ENCODE measurements at regions not wholly inside any gene's neighbourhood (a gene's known extent, or its start where the extent isn't known, plus 50 kb on each side); places are given as distances from the start of the nearest gene placed in this dataset.
A peak's percentile ranks its signal among the peaks of the same experiment; 100 is the strongest.
"Not testable (repeated sequence)": the region's sequence is repeated elsewhere in the genome, so short reads cannot be mapped to it uniquely, and the experiment has no call there.

- no peak for TF ChIP-seq CTCF (IDR thresholded peaks at IDR 0.05; ENCODE audit: low read depth, low read length, missing control alignments)
- no peak for DNase-seq (ENCODE audit: extremely low read depth, low read depth)
Observed at GRCh38 chr9:88833946-88834345, 157.3 kb upstream of the S1PR3 start.

GRCh38 chr9:88835038-88835466 lies 156.2 kb upstream of the S1PR3 start:
- DNase-seq (ENCODE audit: extremely low read depth, low read depth) = no peak
- H3K4me3 ChIP-seq (replicated peaks; ENCODE audit: low read depth, low read length) = no peak overlapping the region
- TF ChIP-seq CTCF (IDR thresholded peaks at IDR 0.05; ENCODE audit: low read depth, low read length, missing control alignments) = no peak

More at GRCh38 chr9:88833946-88834345, 157.3 kb upstream of the S1PR3 start:
- H3K4me3 ChIP-seq (replicated peaks; ENCODE audit: low read depth, low read length) = no peak overlapping the region

GRCh38 chr9:88835772-88836171 lies 155.5 kb upstream of the S1PR3 start:
- TF ChIP-seq CTCF (IDR thresholded peaks at IDR 0.05; ENCODE audit: low read depth, low read length, missing control alignments) = no peak
- H3K4me3 ChIP-seq (replicated peaks; ENCODE audit: low read depth, low read length) = no peak overlapping the region
- DNase-seq (ENCODE audit: extremely low read depth, low read depth) = no peak

- H3K4me3 ChIP-seq (replicated peaks; ENCODE audit: low read depth, low read length) = no peak overlapping the region
- no peak for TF ChIP-seq CTCF (IDR thresholded peaks at IDR 0.05; ENCODE audit: low read depth, low read length, missing control alignments)
- DNase-seq (ENCODE audit: extremely low read depth, low read depth) = no peak
Observed at GRCh38 chr9:88837731-88838130, 153.5 kb upstream of the S1PR3 start.

- not testable (repeated sequence) for H3K4me3 ChIP-seq (replicated peaks; ENCODE audit: low read depth, low read length); DNase-seq (ENCODE audit: extremely low read depth, low read depth)
Observed at GRCh38 chr9:88849878-88850277, 141.4 kb upstream of the S1PR3 start.

GRCh38 chr9:88852794-88853193 lies 138.5 kb upstream of the S1PR3 start:
- no peak for TF ChIP-seq CTCF (IDR thresholded peaks at IDR 0.05; ENCODE audit: low read depth, low read length, missing control alignments)
- no peak overlapping the region for H3K4me3 ChIP-seq (replicated peaks; ENCODE audit: low read depth, low read length)
- peak; percentile 90 for DNase-seq (ENCODE audit: extremely low read depth, low read depth)

- no peak overlapping the region for H3K4me3 ChIP-seq (replicated peaks; ENCODE audit: low read depth, low read length)
- TF ChIP-seq CTCF (IDR thresholded peaks at IDR 0.05; ENCODE audit: low read depth, low read length, missing control alignments) = no peak
- no peak for DNase-seq (ENCODE audit: extremely low read depth, low read depth)
Observed at GRCh38 chr9:88870627-88871026, 120.6 kb upstream of the S1PR3 start.

Measured in HFF-Myc (cell line).